Fibroblast of pulmonary artery (primary cell): ENCODE measurements at regions not wholly inside any gene's neighbourhood (a gene's known extent, or its start where the extent isn't known, plus 50 kb on each side); places are given as distances from the start of the nearest gene placed in this dataset.
"Not testable (repeated sequence)": the region's sequence is repeated elsewhere in the genome, so short reads cannot be mapped to it uniquely, and the experiment has no call there.

Experiments used
- DNase-seq: peaks from one replicate; pipeline ENCODE4 v3.0.0-alpha.2; 2010; ENCODE audit warnings: low read depth
- H3K4me3 ChIP-seq: replicated peaks from 2 replicates; pipeline ENCODE4 v1.5.1; 2011; ENCODE audit warnings: low read depth, mild to moderate bottlenecking, control low read depth, low read length, moderate library complexity
- TF ChIP-seq, protein P1 (sequence below): IDR thresholded peaks from 2 replicates; pipeline ENCODE4 v1.5.1; 2011; ENCODE audit warnings: mild to moderate bottlenecking, control low read depth, low read length, inconsistent platforms; ENCODE audit errors: missing control alignments

DNA sequence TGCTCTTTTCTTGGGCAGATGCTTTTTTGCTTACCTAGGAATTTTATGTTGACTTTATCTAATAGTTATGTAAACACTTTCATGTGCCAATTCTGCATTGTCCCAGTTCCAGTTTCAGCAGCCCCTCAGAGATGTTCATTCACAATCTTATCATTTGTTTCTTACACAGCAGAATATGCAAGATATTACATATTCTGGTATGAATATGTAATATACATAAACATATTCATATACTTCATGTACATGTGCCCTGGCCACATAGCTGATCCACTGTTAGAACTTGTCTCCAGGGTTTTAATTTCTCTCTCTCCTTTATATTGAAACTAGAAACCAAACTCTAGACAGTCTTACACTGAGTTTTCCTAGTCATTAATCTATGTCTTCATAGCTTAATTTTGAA, 90.2 kb upstream of the PARP8 start:
- no peak for DNase-seq
- H3K4me3 ChIP-seq = no peak overlapping the region
- TF ChIP-seq, protein P1, sequence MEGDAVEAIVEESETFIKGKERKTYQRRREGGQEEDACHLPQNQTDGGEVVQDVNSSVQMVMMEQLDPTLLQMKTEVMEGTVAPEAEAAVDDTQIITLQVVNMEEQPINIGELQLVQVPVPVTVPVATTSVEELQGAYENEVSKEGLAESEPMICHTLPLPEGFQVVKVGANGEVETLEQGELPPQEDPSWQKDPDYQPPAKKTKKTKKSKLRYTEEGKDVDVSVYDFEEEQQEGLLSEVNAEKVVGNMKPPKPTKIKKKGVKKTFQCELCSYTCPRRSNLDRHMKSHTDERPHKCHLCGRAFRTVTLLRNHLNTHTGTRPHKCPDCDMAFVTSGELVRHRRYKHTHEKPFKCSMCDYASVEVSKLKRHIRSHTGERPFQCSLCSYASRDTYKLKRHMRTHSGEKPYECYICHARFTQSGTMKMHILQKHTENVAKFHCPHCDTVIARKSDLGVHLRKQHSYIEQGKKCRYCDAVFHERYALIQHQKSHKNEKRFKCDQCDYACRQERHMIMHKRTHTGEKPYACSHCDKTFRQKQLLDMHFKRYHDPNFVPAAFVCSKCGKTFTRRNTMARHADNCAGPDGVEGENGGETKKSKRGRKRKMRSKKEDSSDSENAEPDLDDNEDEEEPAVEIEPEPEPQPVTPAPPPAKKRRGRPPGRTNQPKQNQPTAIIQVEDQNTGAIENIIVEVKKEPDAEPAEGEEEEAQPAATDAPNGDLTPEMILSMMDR = no peak

DNA sequence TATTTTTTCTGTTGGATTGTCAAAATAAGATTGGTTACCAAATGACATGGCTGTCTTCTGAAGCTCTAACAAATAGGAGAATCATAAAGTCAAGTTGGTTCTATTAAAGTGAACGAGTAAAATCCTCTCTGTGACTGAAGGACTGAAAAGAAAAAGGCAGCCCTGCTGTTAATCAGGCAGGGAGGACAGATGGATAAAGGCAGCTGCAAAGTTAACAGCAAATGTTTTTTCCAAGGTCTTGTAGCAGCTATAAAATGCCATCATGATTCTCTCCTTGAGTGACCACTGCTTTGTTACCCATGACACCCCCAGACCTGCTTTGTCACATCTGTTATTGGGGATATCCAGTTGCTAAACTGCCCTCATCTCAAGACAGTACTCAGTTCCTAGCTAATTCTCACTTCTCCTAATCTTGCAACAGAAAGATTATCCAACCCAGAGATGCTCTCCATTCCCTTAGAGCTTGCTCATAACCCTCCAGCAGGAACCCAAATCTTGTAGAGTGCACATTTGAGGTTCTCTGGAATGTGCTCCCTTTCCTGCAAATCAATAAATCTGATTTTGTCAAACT, 89.7 kb upstream of the PARP8 start:
- TF ChIP-seq, protein P1 = no peak
- no peak for DNase-seq
- no peak overlapping the region for H3K4me3 ChIP-seq

DNA sequence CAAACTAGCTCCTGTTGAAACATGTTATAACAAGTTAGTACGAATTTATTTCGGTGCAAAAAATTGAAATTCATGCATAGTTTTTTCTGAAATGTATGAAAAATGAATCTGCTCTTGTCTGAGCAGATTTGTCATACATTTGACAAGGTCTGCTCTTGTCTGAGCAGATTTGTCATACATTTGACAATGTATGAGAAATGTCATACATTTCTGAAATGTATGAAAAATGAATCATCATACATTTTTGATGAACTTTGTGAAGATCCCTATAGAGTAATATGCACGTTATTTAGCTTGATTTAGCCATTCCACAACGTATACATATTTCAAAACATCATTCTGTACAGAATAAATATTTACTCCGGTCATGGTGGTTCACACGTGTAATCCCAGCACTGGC, 85.9 kb upstream of the PARP8 start:
- no peak for DNase-seq
- H3K4me3 ChIP-seq = no peak overlapping the region
- TF ChIP-seq, protein P1 = no peak

DNA sequence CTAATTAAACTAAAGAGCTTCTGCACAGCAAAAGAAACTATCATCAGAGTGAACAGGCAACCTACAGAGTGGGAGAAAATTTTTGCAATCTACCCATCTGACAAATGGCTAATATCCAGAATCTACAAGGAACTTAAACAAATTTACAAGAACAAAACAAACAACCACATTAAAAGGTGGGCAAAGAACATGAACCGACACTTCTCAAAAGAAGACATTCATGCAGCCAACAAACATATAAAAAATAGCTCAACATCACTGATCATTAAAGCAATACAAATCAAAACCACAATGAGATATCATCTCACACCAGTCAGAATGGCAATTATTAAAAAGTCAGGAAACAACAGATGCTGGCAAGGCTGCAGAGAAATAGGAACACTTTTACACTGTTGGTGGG, 84.6 kb upstream of the PARP8 start:
- DNase-seq, H3K4me3 ChIP-seq: not testable (repeated sequence)

DNA sequence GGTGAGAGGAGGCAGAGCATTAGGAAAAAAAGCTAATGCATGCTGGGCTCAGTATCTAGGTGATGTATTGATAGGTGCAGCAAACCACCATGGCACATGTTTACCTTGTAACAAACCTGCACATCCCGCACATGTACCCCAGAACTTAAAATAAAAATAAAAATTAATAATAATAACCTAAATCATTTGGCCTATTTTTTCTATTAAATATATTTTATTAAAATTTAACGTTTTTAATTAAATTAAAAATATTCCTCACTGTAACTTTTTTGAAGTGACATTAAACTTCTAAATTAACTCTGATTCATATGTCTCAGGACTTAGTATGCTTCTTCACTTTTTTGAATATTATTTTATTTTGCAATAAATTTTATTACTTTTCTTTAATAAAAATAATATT, 83.7 kb upstream of the PARP8 start:
- DNase-seq = no peak
- H3K4me3 ChIP-seq = no peak overlapping the region
- TF ChIP-seq, protein P1 = no peak

DNA sequence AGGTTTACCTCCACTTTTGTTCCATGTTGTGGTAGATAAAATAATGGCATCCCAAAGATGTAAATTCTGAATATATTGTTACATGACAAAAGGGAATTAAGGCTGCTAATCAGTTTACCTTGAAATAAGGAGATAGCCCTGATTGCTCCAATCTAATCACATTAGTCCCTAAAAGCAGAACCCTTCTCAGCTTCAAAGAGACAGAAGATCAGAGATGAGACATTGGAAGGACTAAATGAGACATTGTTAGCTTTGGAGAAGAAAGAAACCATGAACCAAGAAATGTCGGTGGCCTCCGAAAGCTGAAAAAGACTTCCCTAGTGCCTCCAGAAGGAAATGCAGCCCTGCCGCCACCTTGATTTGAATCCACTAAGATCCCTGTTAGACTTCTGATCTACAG, 82.8 kb upstream of the PARP8 start:
- DNase-seq = no peak

DNA sequence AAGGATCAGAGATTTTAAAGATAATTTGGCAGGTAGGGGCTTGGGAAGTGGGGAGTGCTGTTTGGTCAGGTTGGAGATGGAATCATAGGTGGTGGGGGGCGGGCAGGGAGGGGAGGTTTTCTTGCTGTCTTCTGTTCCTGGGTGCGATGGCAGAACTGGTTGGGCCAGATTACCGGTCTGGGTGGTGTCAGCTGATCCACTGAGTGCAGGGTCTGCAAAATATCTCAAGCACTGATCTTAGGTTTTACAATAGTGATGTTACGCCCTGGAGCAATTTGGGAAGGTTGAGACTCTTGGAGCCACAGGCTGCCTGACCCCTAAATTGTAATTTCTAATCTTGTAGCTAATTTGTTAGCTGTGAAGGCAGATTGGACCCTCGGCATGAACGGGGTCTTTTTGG, 78.0 kb upstream of the PARP8 start:
- DNase-seq, H3K4me3 ChIP-seq: not testable (repeated sequence)

More for the DNA sequence above, 82.8 kb upstream of the PARP8 start:
- TF ChIP-seq, protein P1 = no peak
- no peak overlapping the region for H3K4me3 ChIP-seq

DNA sequence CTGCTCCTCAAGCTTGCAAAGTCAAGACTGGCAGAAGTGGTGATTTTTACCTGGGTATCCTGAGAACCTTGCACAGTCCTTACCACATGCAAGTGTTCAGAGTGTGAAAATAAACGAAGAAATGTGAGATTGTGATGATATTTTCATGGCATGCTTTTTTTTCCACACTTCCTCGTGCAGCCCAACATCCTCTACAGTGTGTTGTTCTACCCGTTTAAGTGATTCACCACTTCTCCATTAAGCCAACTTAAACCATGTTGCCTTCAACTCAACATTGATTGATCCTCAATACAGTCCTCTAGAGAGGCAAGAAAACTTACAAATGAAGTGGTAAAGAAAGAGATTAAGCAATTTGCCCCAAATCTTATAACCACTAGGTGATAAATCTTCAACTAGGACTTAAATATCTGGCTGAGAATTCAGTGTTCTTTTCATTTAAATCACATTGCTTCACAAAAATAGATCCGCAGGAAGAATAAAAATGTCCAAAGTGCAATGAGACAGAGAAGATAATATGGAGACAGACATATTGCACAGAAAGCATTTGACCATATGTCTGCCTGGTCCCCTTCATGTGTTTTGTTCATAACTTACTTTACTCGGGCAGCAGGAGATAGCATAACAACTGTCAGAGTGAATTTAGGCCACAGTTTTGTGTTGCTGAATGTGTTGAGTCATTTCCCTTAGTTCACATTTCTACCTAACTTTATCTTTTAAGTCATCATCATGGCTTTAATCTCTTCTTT, 75.8 kb upstream of the PARP8 start:
- DNase-seq, H3K4me3 ChIP-seq: not testable (repeated sequence)

DNA sequence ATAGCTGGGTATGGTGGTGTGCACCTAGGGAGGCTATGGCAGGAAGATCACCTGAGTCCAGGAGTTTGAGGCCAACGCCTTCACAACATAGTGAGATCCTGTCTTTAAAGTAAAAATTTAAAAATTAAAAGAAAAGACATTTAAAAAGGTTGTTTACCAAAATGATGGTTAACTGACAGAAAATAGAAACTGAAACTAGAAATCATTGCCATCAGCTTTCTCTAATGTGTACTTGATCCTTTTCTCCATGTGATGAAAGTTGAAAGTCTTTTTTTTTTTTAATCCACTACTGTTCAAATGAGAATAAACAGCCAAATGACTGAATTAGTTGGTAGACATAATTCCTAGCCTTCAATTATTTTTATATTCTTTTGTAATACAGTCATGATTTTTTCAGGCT, 75.1 kb upstream of the PARP8 start:
- DNase-seq, H3K4me3 ChIP-seq: not testable (repeated sequence)
